NCI-H2171 (cell line): ENCODE measurements at regions not wholly inside any gene's neighbourhood (a gene's known extent, or its start where the extent isn't known, plus 50 kb on each side); places are given as distances from the start of the nearest gene placed in this dataset.
"Not testable (repeated sequence)": the region's sequence is repeated elsewhere in the genome, so short reads cannot be mapped to it uniquely, and the experiment has no call there.

Source experiments
- DNase-seq: peaks from one replicate; lab custom pipeline; 2025; lab: John Stamatoyannopoulos, UW

- DNase-seq, result peak; percentile 22
Measured at GRCh38 chr2:239832490-239833268, 192.5 kb downstream of the NDUFA10 start.

GRCh38 chr2:239831861-239832489, 193.2 kb downstream of the NDUFA10 start:
- no peak for DNase-seq

GRCh38 chr2:239831001-239831731, 194.0 kb downstream of the NDUFA10 start:
- DNase-seq, result no peak

- no peak for DNase-seq
Measured at GRCh38 chr2:239830121-239831000, 194.8 kb downstream of the NDUFA10 start.

- no peak for DNase-seq
Measured at GRCh38 chr2:239829326-239829725, 195.8 kb downstream of the NDUFA10 start.

GRCh38 chr2:239828973-239829275, 196.2 kb downstream of the NDUFA10 start:
- DNase-seq, result not testable (repeated sequence)

GRCh38 chr2:239828192-239828972, 196.8 kb downstream of the NDUFA10 start:
- no peak for DNase-seq

- DNase-seq, result no peak
Measured at GRCh38 chr2:239827523-239827890, 197.6 kb downstream of the NDUFA10 start.

GRCh38 chr2:239826786-239827522, 198.2 kb downstream of the NDUFA10 start:
- DNase-seq, result no peak

GRCh38 chr2:239826376-239826775, 198.8 kb downstream of the NDUFA10 start:
- no peak for DNase-seq

GRCh38 chr2:239825705-239825979, 199.5 kb downstream of the NDUFA10 start:
- DNase-seq, result no peak

GRCh38 chr2:239824866-239825704, 200.1 kb downstream of the NDUFA10 start:
- no peak for DNase-seq

GRCh38 chr2:239824046-239824694, 201.0 kb downstream of the NDUFA10 start:
- peak; percentile 57 for DNase-seq

GRCh38 chr2:239822146-239822831, 202.9 kb downstream of the NDUFA10 start:
- DNase-seq, result no peak

GRCh38 chr2:239821694-239822075, 203.5 kb downstream of the NDUFA10 start:
- no peak for DNase-seq

GRCh38 chr2:239820836-239821693, 204.1 kb downstream of the NDUFA10 start:
- DNase-seq, result no peak

GRCh38 chr2:239819974-239820555, 205.1 kb downstream of the NDUFA10 start:
- no peak for DNase-seq
